Inferior parietal cortex (tissue), 1 donor: ENCODE measurements at regions not wholly inside any gene's neighbourhood (a gene's known extent, or its start where the extent isn't known, plus 50 kb on each side); places are given as distances from the start of the nearest gene placed in this dataset.
"Not testable (repeated sequence)": the region's sequence is repeated elsewhere in the genome, so short reads cannot be mapped to it uniquely, and the experiment has no call there.

Experiments used
- DNase-seq: peaks from one replicate; pipeline ENCODE4 v3.0.0-alpha.2; 2016; ENCODE audit errors: extremely low spot score

DNA sequence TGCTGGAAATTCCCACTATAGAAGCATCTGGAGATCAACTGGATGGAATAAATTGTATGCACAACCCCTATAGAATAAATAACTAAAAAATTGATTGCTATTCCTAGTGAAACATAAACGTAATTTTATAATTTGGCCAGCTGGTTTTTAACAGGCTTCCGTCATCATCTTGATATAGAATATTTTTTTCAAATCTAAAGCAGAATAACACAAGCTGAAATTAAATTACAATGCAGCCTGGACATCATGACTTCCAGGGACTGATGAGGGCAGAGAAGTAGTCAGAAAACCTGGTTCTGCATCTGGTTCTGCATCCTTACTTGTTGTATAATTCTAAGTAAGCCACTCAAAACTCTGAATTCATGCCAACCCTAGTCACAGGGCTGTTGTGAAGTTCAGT is 146.1 kb downstream of the MEX3B start:
- DNase-seq, result no peak

GRCh38 chr15:81899024-81899423 is 146.8 kb downstream of the MEX3B start:
- DNase-seq, result no peak

GRCh38 chr15:81897057-81897677 is 148.7 kb downstream of the MEX3B start:
- no peak for DNase-seq

GRCh38 chr15:81896356-81896755 is 149.5 kb downstream of the MEX3B start:
- DNase-seq, result no peak

DNA sequence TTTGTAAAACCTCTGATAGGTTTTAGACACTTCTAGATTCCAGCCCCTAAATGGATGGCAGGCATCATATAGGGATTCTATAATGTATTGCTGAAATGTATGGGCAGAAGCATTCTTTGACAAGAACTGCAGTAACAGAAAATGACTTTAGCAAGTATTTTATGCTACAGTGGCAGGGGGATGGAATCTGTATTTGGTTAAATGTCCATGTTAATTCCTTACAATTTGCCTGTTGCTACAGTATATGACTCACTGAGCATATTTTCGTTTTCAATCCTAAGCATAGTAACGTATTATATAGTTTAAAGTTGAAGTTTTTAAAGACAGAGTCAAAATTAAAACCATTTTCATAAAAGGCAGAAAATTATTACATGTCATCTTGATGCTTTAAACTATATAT is 150.1 kb downstream of the MEX3B start:
- no peak for DNase-seq

GRCh38 chr15:81894061-81894460 is 151.8 kb downstream of the MEX3B start:
- DNase-seq, result no peak

GRCh38 chr15:81893182-81893835 is 152.5 kb downstream of the MEX3B start:
- DNase-seq, result no peak

DNA sequence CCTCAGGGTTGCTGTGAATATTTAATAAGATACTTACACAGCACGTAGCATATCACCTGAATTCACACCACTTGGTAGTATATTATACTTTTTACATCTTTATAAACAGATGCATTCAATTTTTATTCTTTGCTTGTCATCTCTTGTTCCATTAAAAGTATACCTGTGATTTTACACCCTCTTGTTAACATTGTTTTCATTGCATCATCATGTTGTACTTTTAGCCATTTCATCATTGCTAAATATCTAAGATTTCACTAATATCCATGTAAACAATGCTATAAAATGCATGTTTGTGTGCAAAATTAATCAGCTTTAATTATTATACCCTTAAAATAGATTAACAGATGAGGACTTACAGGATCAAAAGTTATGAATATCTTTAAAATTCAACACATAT is 155.3 kb downstream of the MEX3B start:
- no peak for DNase-seq

- DNase-seq, result no peak
Observed at GRCh38 chr15:81889485-81889881, 156.3 kb downstream of the MEX3B start.

GRCh38 chr15:81888748-81889484 is 156.9 kb downstream of the MEX3B start:
- DNase-seq, result no peak

- peak; percentile 9 for DNase-seq
Observed at GRCh38 chr15:81887912-81888311, 157.9 kb downstream of the MEX3B start.

DNA sequence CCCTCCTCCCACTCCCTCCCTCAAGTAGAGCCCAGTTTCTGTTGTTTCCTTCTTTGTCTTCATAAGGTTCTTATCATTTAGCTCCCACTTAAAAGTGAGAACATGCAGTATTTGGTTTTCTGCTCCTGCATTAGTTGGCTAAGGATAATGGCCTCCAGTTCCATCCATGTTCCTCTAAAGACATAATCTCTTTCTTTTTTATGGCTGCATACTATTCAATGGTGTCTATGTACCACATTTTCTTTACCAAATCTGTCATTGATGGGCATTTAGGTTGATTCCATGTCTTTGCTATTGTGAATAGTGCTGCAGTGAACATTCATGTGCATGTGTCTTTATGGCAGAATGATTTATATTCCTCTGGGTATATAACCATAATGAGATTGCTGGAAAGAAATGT is 158.6 kb downstream of the MEX3B start:
- DNase-seq, result not testable (repeated sequence)

GRCh38 chr15:81886591-81886990 is 159.2 kb downstream of the MEX3B start:
- DNase-seq, result no peak

- DNase-seq, result no peak
Observed at GRCh38 chr15:81886080-81886479, 159.7 kb downstream of the MEX3B start.

DNA sequence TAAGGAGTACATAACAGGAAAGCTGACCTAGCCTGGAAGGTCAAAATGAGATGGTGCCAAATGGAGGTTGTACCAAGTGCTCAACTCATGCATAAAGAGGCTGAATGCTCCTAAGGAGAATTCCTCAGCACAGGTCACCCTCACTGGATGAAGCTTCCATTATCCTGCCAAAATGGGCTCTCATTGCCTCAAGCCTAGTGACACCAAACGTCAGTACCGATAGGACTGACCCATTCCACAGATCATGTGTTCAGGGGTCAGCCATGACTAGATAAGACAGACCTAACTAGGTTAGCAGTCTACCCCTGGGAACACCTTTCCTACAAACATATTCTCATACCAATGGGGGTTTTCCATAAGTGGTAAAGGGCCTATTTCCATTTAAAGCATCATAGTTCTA is 160.7 kb downstream of the MEX3B start:
- DNase-seq, result no peak

GRCh38 chr15:81882504-81882903 is 163.3 kb downstream of the MEX3B start:
- DNase-seq, result no peak

GRCh38 chr15:81880833-81881232 is 165.0 kb downstream of the MEX3B start:
- DNase-seq, result no peak

DNA sequence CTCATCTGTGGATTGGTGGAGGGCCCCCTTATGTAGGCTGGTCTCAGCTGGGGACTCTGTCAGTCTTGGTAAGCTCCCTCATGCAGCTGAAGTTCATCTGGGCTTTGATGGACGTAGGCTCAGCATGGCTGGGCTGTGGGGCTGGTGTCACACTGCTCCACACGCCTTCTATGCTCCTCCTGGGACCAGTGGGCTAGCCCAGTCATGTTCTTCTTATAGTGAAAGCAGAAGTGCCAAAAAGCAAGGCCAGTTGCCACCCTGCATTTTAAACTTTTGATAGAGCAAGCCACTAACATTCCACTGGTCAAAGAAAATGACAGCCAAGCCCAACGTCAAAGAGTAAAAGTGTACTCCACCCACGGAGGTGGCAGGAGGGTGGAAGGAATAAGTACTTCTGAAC is 165.5 kb downstream of the MEX3B start:
- no peak for DNase-seq

DNA sequence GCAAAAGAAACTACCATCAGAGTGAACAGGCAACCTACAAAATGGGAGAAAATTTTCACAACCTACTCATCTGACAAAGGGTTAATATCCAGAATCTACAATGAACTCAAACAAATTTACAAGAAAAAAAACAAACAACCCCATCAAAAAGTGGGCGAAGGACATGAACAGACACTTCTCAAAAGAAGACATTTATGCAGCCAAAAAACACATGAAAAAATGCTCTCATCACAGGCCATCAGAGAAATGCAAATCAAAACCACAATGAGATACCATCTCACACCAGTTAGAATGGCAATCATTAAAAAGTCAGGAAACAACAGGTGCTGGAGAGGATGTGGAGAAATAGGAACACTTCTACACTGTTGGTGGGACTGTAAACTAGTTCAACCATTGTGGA is 170.1 kb downstream of the MEX3B start:
- DNase-seq, result not testable (repeated sequence)

- not testable (repeated sequence) for DNase-seq
Observed at GRCh38 chr15:81870746-81871106, 175.1 kb downstream of the MEX3B start.

DNA sequence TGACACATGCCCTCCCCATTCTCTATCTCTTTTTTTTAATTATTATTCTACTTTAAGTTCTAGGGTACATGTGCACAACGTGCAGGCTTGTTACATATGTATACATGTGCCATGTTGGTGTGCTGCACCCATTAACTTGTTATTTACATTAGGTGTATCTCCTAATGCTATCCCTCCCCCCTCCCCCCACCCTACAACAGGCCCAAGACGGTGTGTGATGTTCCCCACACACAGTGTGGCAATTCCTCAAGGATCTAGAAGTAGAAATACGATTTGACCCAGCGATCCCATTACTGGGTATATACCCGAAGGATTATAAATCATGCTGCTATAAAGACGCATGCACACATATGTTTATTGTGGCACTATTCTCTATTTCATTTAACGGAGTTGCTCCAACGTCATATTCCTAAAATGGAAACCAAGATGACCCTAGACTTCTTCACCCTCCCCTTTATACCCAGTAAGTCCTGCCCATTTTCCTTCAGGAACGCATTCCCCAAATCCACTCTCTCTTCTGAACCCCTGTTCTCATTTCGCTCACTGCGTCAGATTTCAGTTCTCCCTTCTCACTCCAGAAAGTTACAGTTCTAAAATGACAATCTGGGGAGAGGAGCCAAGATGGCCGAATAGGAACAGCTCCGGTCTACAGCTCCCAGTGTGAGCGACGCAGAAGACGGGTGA is 175.6 kb downstream of the MEX3B start:
- DNase-seq, result not testable (repeated sequence)

- no peak for DNase-seq
Observed at GRCh38 chr15:81869161-81869954, 176.5 kb downstream of the MEX3B start.
